GM12878 (cell line): ENCODE measurements at regions not wholly inside any gene's neighbourhood (a gene's known extent, or its start where the extent isn't known, plus 50 kb on each side); places are given as distances from the start of the nearest gene placed in this dataset.

Experiments used
- CTCF ChIP-seq, 3 experiments: IDR thresholded peaks in 2 of 3; conservative IDR thresholded peaks in 1 of 3; 2 replicates each; pipeline ENCODE4 v1.5.1; 2011; ENCODE audit warnings: low read depth in 3 of 3, low read length in 3 of 3, mild to moderate bottlenecking in 3 of 3, control low read depth in 2 of 3, moderate library complexity in 2 of 3, inconsistent platforms in 1 of 3, mixed read lengths in 1 of 3; ENCODE audit not compliant: control insufficient read depth in 2 of 3, insufficient read depth in 1 of 3; ENCODE audit errors: extremely low read depth in 1 of 3
- DPF2 ChIP-seq: fragments of 450-650 bp; IDR thresholded peaks from 2 replicates; pipeline ENCODE4 v1.6.1; 2017; ENCODE audit warnings: mild to moderate bottlenecking
- NR2C2 ChIP-seq: IDR thresholded peaks from 2 replicates; pipeline ENCODE4 v1.6.1; 2011; ENCODE audit warnings: borderline replicate concordance, low read depth; ENCODE audit not compliant: control insufficient read depth, insufficient read length
- POLR2A ChIP-seq: IDR thresholded peaks from 2 replicates; pipeline ENCODE4 v1.6.1; 2011; ENCODE audit warnings: low read depth, mild to moderate bottlenecking, low read length
- SMC3 ChIP-seq: IDR thresholded peaks from 2 replicates; pipeline ENCODE4 v1.6.1; 2011; ENCODE audit warnings: low read length, improper control_type of control experiment, borderline replicate concordance
- STAT3 ChIP-seq: IDR thresholded peaks from 2 replicates; pipeline ENCODE4 v1.6.1; 2011; ENCODE audit warnings: low read depth, low read length, improper control_type of control experiment
- ZZZ3 ChIP-seq: IDR thresholded peaks from 2 replicates; pipeline ENCODE4 v1.6.1; 2011; ENCODE audit warnings: low read depth; ENCODE audit not compliant: control insufficient read depth, insufficient read length

GRCh38 chrX:34406580-34406979 is 250.5 kb downstream of the TMEM47 start:
- TF ChIP-seq SMC3 (no peak), CTCF (IDR thresholded peaks at IDR 0.05 in 2 of 3, conservative IDR thresholded peaks at IDR 0.05 in 1 of 3; ENCODE audit: control insufficient read depth in 2 of 3, extremely low read depth in 1 of 3, insufficient read depth in 1 of 3, low read depth in 3 of 3, low read length in 3 of 3) (no peak), STAT3 (no peak), POLR2A (no peak), NR2C2 (no peak), ZZZ3 (no peak), DPF2 (no peak)
